ENCODE measurements at regions not wholly inside any gene's neighbourhood (a gene's known extent, or its start where the extent isn't known, plus 50 kb on each side); places are given as distances from the start of the nearest gene placed in this dataset.
"Not testable (repeated sequence)": the region's sequence is repeated elsewhere in the genome, so short reads cannot be mapped to it uniquely, and the experiment has no call there.

- H3K56ac ChIP-seq (ENCODE audit: extremely low read depth, insufficient read depth, low read length); POLR2A ChIA-PET (ENCODE audit: unreplicated experiment); in situ Hi-C loops (cut with MboI; ENCODE audit: low sequenced_read_pairs); H3K14ac ChIP-seq (replicated peaks; ENCODE audit: low read depth, low read length); H3K79me1 ChIP-seq (ENCODE audit: low read depth in 1 of 2, low read length in 2 of 2); H3K36me3 ChIP-seq (ENCODE audit: control insufficient read depth, insufficient read depth, low read length); BruUV-seq (replicated peaks); H3K4me3 ChIP-seq (ENCODE audit: insufficient read depth, low read depth, low read length); H2BK5ac ChIP-seq (ENCODE audit: low read depth, low read length, poor library complexity, severe bottlenecking); H2AFZ ChIP-seq (replicated peaks; ENCODE audit: low read length, poor library complexity); H3K27ac ChIP-seq (ENCODE audit: insufficient read depth, low read length); intact Hi-C loops (cut with micrococcal nuclease); H3K4me2 ChIP-seq (ENCODE audit: low read depth, low read length); H2AK9ac ChIP-seq (replicated peaks; ENCODE audit: low read depth, low read length, poor library complexity); H3K9me3 ChIP-seq (ENCODE audit: control insufficient read depth, insufficient read depth, low read length); dilution Hi-C loops (cut with HindIII; ENCODE audit: low sequenced_read_pairs, unreplicated experiment); CTCF ChIA-PET; H2BK20ac ChIP-seq (ENCODE audit: low read depth, low read length); H3K23ac ChIP-seq (ENCODE audit: low read depth, low read length); H2BK15ac ChIP-seq (ENCODE audit: low read depth, low read length); H2AK5ac ChIP-seq (ENCODE audit: low read depth, low read length); H3K9me1 ChIP-seq (ENCODE audit: insufficient read depth, low read length); H4K8ac ChIP-seq (ENCODE audit: low read depth in 2 of 2, low read length in 2 of 2); H4K20me1 ChIP-seq (ENCODE audit: insufficient read depth, low read length); H3K18ac ChIP-seq (ENCODE audit: low read depth, low read length); H2BK120ac ChIP-seq (ENCODE audit: low read depth, low read length); H4K5ac ChIP-seq (ENCODE audit: low read depth, low read length); H4K91ac ChIP-seq (ENCODE audit: insufficient read depth, low read depth, low read length); DNase-seq; H3K4me1 ChIP-seq (ENCODE audit: control insufficient read depth, insufficient read depth, low read length); H3K9ac ChIP-seq (ENCODE audit: low read depth, low read length); ATAC-seq (ENCODE audit: low read depth); H3K27me3 ChIP-seq (ENCODE audit: control insufficient read depth, insufficient read depth, low read length); H3K4ac ChIP-seq (ENCODE audit: low read depth, low read length): not testable (repeated sequence)
- WGBS, 2 experiments (ENCODE audit: extremely low coverage in 2 of 2, insufficient read length in 1 of 2): no CpG with 5 or more reads among the region's 5 CpGs
Measured at GRCh38 chr13:83101574-83102247, 780.6 kb downstream of the SLITRK1 start.

Data from IMR-90 (cell line).